GM23248 (cell line): ENCODE measurements at regions not wholly inside any gene's neighbourhood (a gene's known extent, or its start where the extent isn't known, plus 50 kb on each side); places are given as distances from the start of the nearest gene placed in this dataset.

Source experiments
- DNase-seq: peaks from one replicate; pipeline ENCODE4 v3.0.0-alpha.2; 2015
- H2AFZ ChIP-seq: fragments of 200-600 bp; sonication (generic); 2 replicates; pipeline ENCODE4 v1.6.1; 2016; ENCODE audit warnings: antibody characterized with exemption
- H3F3A ChIP-seq: fragments of 200-600 bp; sonication (generic); 2 replicates; pipeline ENCODE4 v1.6.1; 2016; ENCODE audit warnings: mild to moderate bottlenecking, antibody characterized with exemption, mixed run types; ENCODE audit not compliant: insufficient read depth
- H3K27ac ChIP-seq: fragments of 200-600 bp; sonication (generic); 2 replicates; pipeline ENCODE4 v1.5.1; 2016; ENCODE audit warnings: mild to moderate bottlenecking
- H3K27me3 ChIP-seq: fragments of 200-600 bp; sonication (generic); replicated peaks from 2 replicates; pipeline ENCODE4 v1.6.1; 2016; ENCODE audit warnings: mild to moderate bottlenecking; ENCODE audit not compliant: insufficient read depth
- H3K36me3 ChIP-seq: fragments of 200-600 bp; sonication (generic); 2 replicates; pipeline ENCODE4 v1.6.1; 2016; ENCODE audit warnings: low read depth, mild to moderate bottlenecking
- H3K4me1 ChIP-seq: fragments of 200-600 bp; sonication (generic); 2 replicates; pipeline ENCODE4 v1.6.1; 2016; ENCODE audit warnings: mild to moderate bottlenecking; ENCODE audit not compliant: insufficient read depth
- H3K4me2 ChIP-seq: fragments of 200-600 bp; sonication (generic); one replicate; pipeline ENCODE4 v1.6.1; 2016; ENCODE audit warnings: mild to moderate bottlenecking; ENCODE audit not compliant: unreplicated experiment
- H3K4me3 ChIP-seq: fragments of 200-600 bp; sonication (generic); 2 replicates; pipeline ENCODE4 v1.5.1; 2016; ENCODE audit warnings: mild to moderate bottlenecking
- H3K79me2 ChIP-seq: fragments of 200-600 bp; sonication (generic); 2 replicates; pipeline ENCODE4 v1.6.1; 2016; ENCODE audit warnings: mild to moderate bottlenecking; ENCODE audit not compliant: insufficient read depth
- H3K9ac ChIP-seq: fragments of 200-600 bp; sonication (generic); 2 replicates; pipeline ENCODE4 v1.6.1; 2016; ENCODE audit warnings: mild to moderate bottlenecking
- H3K9me2 ChIP-seq: fragments of 200-600 bp; sonication (generic); 2 replicates; pipeline ENCODE4 v1.6.1; 2016; ENCODE audit warnings: mixed run types, mild to moderate bottlenecking, moderate library complexity; ENCODE audit not compliant: insufficient read depth
- H3K9me3 ChIP-seq: fragments of 200-600 bp; sonication (generic); one replicate; pipeline ENCODE4 v1.6.1; 2017; ENCODE audit warnings: low read depth
- H4K20me1 ChIP-seq: fragments of 200-600 bp; sonication (generic); 2 replicates; pipeline ENCODE4 v1.6.0; 2016; ENCODE audit not compliant: insufficient read depth
- EZH2 ChIP-seq: fragments of 200-600 bp; sonication (generic); IDR thresholded peaks from 2 replicates; pipeline ENCODE4 v1.6.1; 2018; ENCODE audit warnings: antibody characterized with exemption, mild to moderate bottlenecking; ENCODE audit not compliant: insufficient read depth, poor library complexity, severe bottlenecking
- EZH2phosphoT487 ChIP-seq: fragments of 200-600 bp; sonication (generic); IDR thresholded peaks from 2 replicates; pipeline ENCODE4 v1.6.1; 2018; ENCODE audit warnings: antibody characterized with exemption, moderate library complexity, mild to moderate bottlenecking, low read depth; ENCODE audit not compliant: insufficient read depth
- WGBS, 2 experiments: methylation state at CpG; one replicate each; pipeline ENCODE4 v1.1.6; 2015 to 2017; ENCODE audit warnings: low lambda C conversion rate in 2 of 2, low coverage in 1 of 2; ENCODE audit errors: missing lambda C conversion rate in 2 of 2; 5-methylcytosine and 5-hydroxymethylcytosine counted together
- in situ Hi-C: fragments of 300-500 bp; cut with MboI; formaldehyde crosslinking; loops from 2 replicates; pipeline ENCODE4 v1.15.0; 2020

DNA sequence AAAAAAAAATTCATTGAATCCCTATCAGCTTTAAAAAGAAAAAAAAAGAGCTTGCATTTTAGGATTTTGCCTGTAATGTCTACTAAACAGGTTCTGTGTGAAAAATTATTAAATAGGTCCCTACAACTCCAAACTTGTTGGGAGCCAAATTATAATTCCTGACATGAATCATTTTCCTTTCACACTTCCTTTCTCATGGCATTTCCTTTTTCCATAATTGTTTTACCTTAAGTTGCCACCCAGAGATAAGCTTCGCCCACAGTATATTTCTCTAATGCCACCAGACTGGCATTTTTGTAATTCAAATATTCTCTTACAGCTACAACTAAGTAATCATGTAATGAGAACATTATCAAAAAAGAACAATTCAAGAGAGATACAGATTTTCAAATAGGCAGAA lies 348.8 kb downstream of the EFNA5 start:
- in situ Hi-C loops, result no loop called here
- H3K9me2 ChIP-seq, result no peaks in the 10 kb centered on the region
- TF ChIP-seq EZH2phosphoT487, result no peak
- TF ChIP-seq EZH2, result no peak
- no peaks in the 10 kb centered on the region for H4K20me1 ChIP-seq
- no peak overlapping the region for H3K27ac ChIP-seq
- no peaks in the 10 kb centered on the region for H3K36me3 ChIP-seq
- H2AFZ ChIP-seq, result no peak overlapping the region
- H3F3A ChIP-seq, result no peaks in the 10 kb centered on the region
- H3K9me3 ChIP-seq, result no peaks in the 10 kb centered on the region
- no peaks in the 10 kb centered on the region for H3K4me1 ChIP-seq
- DNase-seq, result no peak
- H3K9ac ChIP-seq, result no peak overlapping the region
- no peaks in the 10 kb centered on the region for H3K79me2 ChIP-seq
- 63 to 73% methylated on average over 1 of the region's 1 CpG for WGBS, 2 experiments
- H3K27me3 ChIP-seq, result no peaks in the 10 kb centered on the region; the same call in 1 of the 2 replicates
- H3K4me2 ChIP-seq, result no peak overlapping the region
- H3K4me3 ChIP-seq, result no peak overlapping the region

DNA sequence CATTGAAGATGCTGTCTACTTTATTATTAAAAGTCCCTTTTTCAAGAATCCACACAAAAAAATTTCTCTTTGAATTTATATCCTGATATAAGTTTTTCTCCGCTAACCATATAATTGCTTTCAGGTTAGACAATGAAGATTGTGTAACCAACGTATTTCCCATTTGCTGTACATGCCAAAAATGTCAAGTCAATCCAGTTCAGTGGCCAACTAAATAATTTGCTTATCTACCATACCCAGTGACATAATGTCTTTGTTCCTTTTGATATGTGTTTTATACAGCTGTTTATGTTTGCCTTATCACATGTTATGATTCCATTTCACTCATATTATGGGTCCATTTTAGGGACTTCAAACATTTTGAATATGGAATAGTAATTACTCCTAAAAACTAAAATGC lies 349.9 kb downstream of the EFNA5 start:
- H3K79me2 ChIP-seq, result no peaks in the 10 kb centered on the region
- no peak overlapping the region for H2AFZ ChIP-seq
- no peaks in the 10 kb centered on the region for H3K36me3 ChIP-seq
- H3F3A ChIP-seq, result no peaks in the 10 kb centered on the region
- no peak overlapping the region for H3K9ac ChIP-seq
- no peak overlapping the region for H3K4me3 ChIP-seq
- WGBS, 2 experiments, result 61 to 65% methylated on average over 2 of the region's 2 CpGs
- H3K9me2 ChIP-seq, result no peaks in the 10 kb centered on the region
- H3K9me3 ChIP-seq, result no peaks in the 10 kb centered on the region
- in situ Hi-C loops, result no loop called here
- no peaks in the 10 kb centered on the region; the same call in 1 of the 2 replicates for H3K27me3 ChIP-seq
- H4K20me1 ChIP-seq, result no peaks in the 10 kb centered on the region
- DNase-seq, result no peak
- H3K4me2 ChIP-seq, result no peak overlapping the region
- no peaks in the 10 kb centered on the region for H3K4me1 ChIP-seq
- no peak for TF ChIP-seq EZH2phosphoT487
- no peak for TF ChIP-seq EZH2
- H3K27ac ChIP-seq, result no peak overlapping the region

DNA sequence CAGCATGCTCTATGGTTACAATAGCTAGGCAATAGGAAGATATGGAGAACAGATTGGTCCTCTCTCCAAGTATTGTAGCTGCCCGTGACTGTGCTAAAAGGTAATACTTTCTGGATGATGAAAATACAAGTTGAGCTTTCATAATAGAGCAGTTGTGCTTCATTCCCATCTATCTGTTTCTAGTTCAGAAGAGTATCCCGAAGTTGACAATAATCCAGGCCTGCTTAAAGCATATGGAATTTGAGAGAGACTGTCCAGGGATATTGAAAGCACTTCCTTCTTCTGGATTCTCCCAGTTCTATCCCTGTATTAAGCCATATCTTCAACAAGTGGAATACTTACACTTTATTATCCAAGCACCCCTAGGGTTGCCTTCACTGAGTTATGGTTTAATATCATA lies 350.4 kb downstream of the EFNA5 start:
- Histone ChIP-seq H3K27ac (no peak overlapping the region), H3K9ac (no peak overlapping the region), H3K9me2 (no peaks in the 10 kb centered on the region), H3K9me3 (no peaks in the 10 kb centered on the region), H4K20me1 (no peaks in the 10 kb centered on the region), H3K36me3 (no peaks in the 10 kb centered on the region), H2AFZ (no peak overlapping the region), H3K4me2 (no peak overlapping the region), H3K4me3 (no peak overlapping the region), H3K27me3 (no peaks in the 10 kb centered on the region; the same call in 1 of the 2 replicates), H3F3A (no peaks in the 10 kb centered on the region), H3K79me2 (no peaks in the 10 kb centered on the region), H3K4me1 (no peaks in the 10 kb centered on the region)
- TF ChIP-seq EZH2phosphoT487 (no peak), EZH2 (no peak)
- 44 to 57% methylated on average over 2 of the region's 2 CpGs for WGBS, 2 experiments
- no peak for DNase-seq
- in situ Hi-C loops, result no loop called here

DNA sequence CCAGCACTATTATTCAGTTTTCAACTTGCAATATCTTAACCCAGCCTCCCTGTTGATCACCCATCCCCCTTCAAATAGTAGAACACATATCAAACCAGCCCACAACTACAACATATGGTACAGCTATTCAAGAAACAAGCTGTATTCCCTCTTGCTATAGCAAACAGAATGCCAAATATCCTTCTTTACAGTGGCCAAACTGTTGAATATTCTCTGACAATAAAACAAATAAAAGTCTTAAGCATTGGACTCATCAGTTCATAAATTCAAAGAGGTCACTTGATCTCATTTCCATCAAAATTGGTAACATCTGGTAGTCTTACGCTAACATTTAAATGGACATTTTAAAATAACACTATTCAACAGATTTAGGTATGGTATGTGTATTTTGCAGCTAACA lies 350.8 kb downstream of the EFNA5 start:
- H3K79me2 ChIP-seq, result no peaks in the 10 kb centered on the region
- in situ Hi-C loops, result no loop called here
- H3K36me3 ChIP-seq, result no peaks in the 10 kb centered on the region
- 21 to 27% methylated on average over 1 of the region's 1 CpG for WGBS, 2 experiments
- H3K27ac ChIP-seq, result no peak overlapping the region
- DNase-seq, result no peak
- no peaks in the 10 kb centered on the region for H3K9me2 ChIP-seq
- no peaks in the 10 kb centered on the region for H3K9me3 ChIP-seq
- TF ChIP-seq EZH2 (no peak), EZH2phosphoT487 (no peak)
- no peak overlapping the region for H3K4me3 ChIP-seq
- H2AFZ ChIP-seq, result no peak overlapping the region
- no peak overlapping the region for H3K4me2 ChIP-seq
- no peak overlapping the region for H3K9ac ChIP-seq
- H3K27me3 ChIP-seq, result no peaks in the 10 kb centered on the region; the same call in 1 of the 2 replicates
- no peaks in the 10 kb centered on the region for H3F3A ChIP-seq
- no peaks in the 10 kb centered on the region for H4K20me1 ChIP-seq
- H3K4me1 ChIP-seq, result no peaks in the 10 kb centered on the region

DNA sequence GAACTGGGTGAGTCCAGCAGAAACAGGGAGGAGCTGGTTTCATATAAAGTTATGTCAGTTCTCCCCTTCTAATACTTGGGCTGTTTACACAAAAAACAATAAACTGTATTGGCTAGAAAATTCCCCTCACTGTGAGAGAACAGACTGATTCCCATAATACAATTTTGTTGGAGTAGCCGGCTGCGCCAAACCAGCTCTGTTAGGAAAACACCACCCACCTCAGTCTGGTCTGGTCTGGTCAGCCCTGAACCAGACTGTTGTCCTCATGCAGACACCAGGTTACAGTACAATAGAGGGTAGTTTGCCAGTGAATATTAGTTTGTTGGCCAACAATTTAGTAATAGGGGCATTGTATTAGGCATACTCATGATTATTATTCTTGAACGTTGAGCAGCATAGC lies 356.4 kb downstream of the EFNA5 start:
- in situ Hi-C loops, result no loop called here
- H2AFZ ChIP-seq, result no peak overlapping the region
- no peak for DNase-seq
- no peaks in the 10 kb centered on the region for H3K4me1 ChIP-seq
- H3K4me3 ChIP-seq, result no peak overlapping the region
- no peak for TF ChIP-seq EZH2
- TF ChIP-seq EZH2phosphoT487, result no peak
- no peaks in the 10 kb centered on the region for H3F3A ChIP-seq
- no peak overlapping the region for H3K4me2 ChIP-seq
- no peak overlapping the region for H3K27ac ChIP-seq
- H3K36me3 ChIP-seq, result no peaks in the 10 kb centered on the region
- H3K9me2 ChIP-seq, result no peaks in the 10 kb centered on the region
- WGBS, 2 experiments, result 59 to 60% methylated on average over 3 of the region's 3 CpGs
- H3K9me3 ChIP-seq, result no peaks in the 10 kb centered on the region
- H3K27me3 ChIP-seq, result no peaks in the 10 kb centered on the region
- no peaks in the 10 kb centered on the region for H4K20me1 ChIP-seq
- no peaks in the 10 kb centered on the region for H3K79me2 ChIP-seq
- no peak overlapping the region for H3K9ac ChIP-seq
